H1 (cell line): ENCODE measurements at regions not wholly inside any gene's neighbourhood (a gene's known extent, or its start where the extent isn't known, plus 50 kb on each side); places are given as distances from the start of the nearest gene placed in this dataset.

Experiments
- CTCF ChIA-PET: fragments of 300-600 bp; sonication (Branson Sonifier 250); formaldehyde crosslinking; loops from one replicate; lab custom pipeline; 2021; ENCODE audit not compliant: partially characterized antibody; lab: Charles Lee
- POLR2A ChIA-PET: fragments of 300-600 bp; sonication (Branson Sonifier 250); formaldehyde crosslinking; loops from one replicate; lab custom pipeline; 2021; ENCODE audit warnings: inconsistent platforms; ENCODE audit not compliant: partially characterized antibody; lab: Charles Lee
- DNase-seq, 2 experiments: peaks; one replicate each; pipeline versions ENCODE4 v3.0.0 to v3.0.0-alpha.2; 2010 to 2022; ENCODE audit warnings: low spot score in 2 of 2, low read depth in 1 of 2, mixed read lengths in 1 of 2
- FAIRE-seq: peaks from 2 replicates; lab custom pipeline; 2011; peaks lifted over from hg19 to GRCh38; lab: Jason Lieb, UNC
- H2AFZ ChIP-seq: 2 replicates; pipeline ENCODE4 v1.8.1; 2012; ENCODE audit warnings: low read length, inconsistent platforms
- H2AK5ac ChIP-seq: 2 replicates; pipeline ENCODE4 v1.6.1; 2013; ENCODE audit warnings: low read depth, low read length
- H2BK120ac ChIP-seq: replicated peaks from 2 replicates; pipeline ENCODE3; 2013; ENCODE audit warnings: low read depth, low read length, inconsistent platforms
- H2BK12ac ChIP-seq: 2 replicates; pipeline ENCODE4 v1.6.1; 2013; ENCODE audit warnings: low read depth, low read length
- H2BK15ac ChIP-seq: 2 replicates; pipeline ENCODE4 v1.6.1; 2013; ENCODE audit warnings: low read length
- H2BK20ac ChIP-seq: 2 replicates; pipeline ENCODE4 v1.6.1; 2013; ENCODE audit warnings: low read length
- H2BK5ac ChIP-seq: 2 replicates; pipeline ENCODE4 v1.6.1; 2013; ENCODE audit warnings: low read depth, low read length
- H3K14ac ChIP-seq: 2 replicates; pipeline ENCODE4 v1.6.1; 2013; ENCODE audit warnings: inconsistent platforms; ENCODE audit not compliant: insufficient read length
- H3K18ac ChIP-seq: 2 replicates; pipeline ENCODE4 v1.6.1; 2013; ENCODE audit warnings: low read length; ENCODE audit errors: extremely low read depth
- H3K23ac ChIP-seq: 2 replicates; pipeline ENCODE4 v1.6.1; 2013; ENCODE audit warnings: inconsistent platforms; ENCODE audit not compliant: insufficient read length
- H3K23me2 ChIP-seq: 2 replicates; pipeline ENCODE4 v1.6.1; 2013; ENCODE audit warnings: low read depth, low read length
- H3K27ac ChIP-seq: 2 replicates; pipeline ENCODE4 v1.6.1; 2011; ENCODE audit warnings: low read depth, low read length, inconsistent platforms
- H3K27me3 ChIP-seq, 4 experiments: replicated peaks in 1 of 4; 1 replicate in 1 of 4; 2 replicates in 3 of 4; pipeline versions ENCODE4 v1.6.1 to v1.8.1; 2011 to 2013; ENCODE audit warnings: low read length in 3 of 4, mild to moderate bottlenecking in 3 of 4, inconsistent platforms in 2 of 4, mixed read lengths in 2 of 4, moderate library complexity in 1 of 4; ENCODE audit not compliant: control insufficient read depth in 3 of 4, insufficient read depth in 3 of 4; ENCODE audit errors: extremely low read depth in 1 of 4
- H3K36me3 ChIP-seq, 4 experiments: 2 replicates each; pipeline versions ENCODE4 v1.6.1 to v1.8.1; 2011 to 2013; ENCODE audit warnings: mild to moderate bottlenecking in 4 of 4, low read length in 3 of 4, moderate library complexity in 2 of 4, control low read depth in 1 of 4, inconsistent platforms in 1 of 4; ENCODE audit not compliant: insufficient read depth in 4 of 4, control insufficient read depth in 2 of 4
- H3K4ac ChIP-seq: replicated peaks from 2 replicates; pipeline ENCODE3; 2013; ENCODE audit warnings: low read length, low read depth, mixed read lengths, inconsistent platforms; ENCODE audit not compliant: insufficient read length
- H3K4me1 ChIP-seq, 4 experiments: replicated peaks in 1 of 4; 1 replicate in 1 of 4; 2 replicates in 3 of 4; pipeline versions ENCODE4 v1.6.1 to v1.8.1; 2011 to 2013; ENCODE audit warnings: low read length in 3 of 4, inconsistent platforms in 2 of 4, mixed read lengths in 1 of 4; ENCODE audit not compliant: insufficient read depth in 4 of 4, control insufficient read depth in 3 of 4
- H3K4me2 ChIP-seq, 2 experiments: 2 replicates each; pipeline versions ENCODE4 v1.6.1 to v1.8.1; 2011 to 2013; ENCODE audit warnings: low read depth in 2 of 2, low read length in 2 of 2, control low read depth in 1 of 2, inconsistent platforms in 1 of 2, mild to moderate bottlenecking in 1 of 2; ENCODE audit not compliant: insufficient read depth in 1 of 2
- H3K4me3 ChIP-seq, 4 experiments: fragments of 200-600, 300-600 bp in 1 of 4; sonication (generic), shearing (Covaris generic), sonication (Bioruptor Twin) in 1 of 4; 2 replicates each; pipeline versions ENCODE4 v1.5.1 to v1.8.1; 2011 to 2016; ENCODE audit warnings: low read length in 4 of 4, low read depth in 3 of 4, control low read depth in 2 of 4, inconsistent platforms in 2 of 4, mild to moderate bottlenecking in 2 of 4, mixed read lengths in 1 of 4, moderate library complexity in 1 of 4; ENCODE audit not compliant: insufficient read depth in 2 of 4; ENCODE audit errors: extremely low read depth in 1 of 4
- H3K56ac ChIP-seq: replicated peaks from 2 replicates; pipeline ENCODE3; 2013; ENCODE audit warnings: low read depth, mild to moderate bottlenecking, mixed read lengths, low read length, inconsistent platforms; ENCODE audit not compliant: insufficient read length
- H3K79me1 ChIP-seq: 2 replicates; pipeline ENCODE4 v1.6.1; 2013; ENCODE audit warnings: low read depth, low read length, control low read depth
- H3K79me2 ChIP-seq, 2 experiments: 2 replicates each; pipeline versions ENCODE4 v1.6.1 to v1.8.1; 2012 to 2013; ENCODE audit warnings: low read length in 2 of 2, mild to moderate bottlenecking in 2 of 2, inconsistent platforms in 1 of 2; ENCODE audit not compliant: insufficient read depth in 2 of 2, control insufficient read depth in 1 of 2
- H3K9ac ChIP-seq, 4 experiments: replicated peaks in 1 of 4; 1 replicate in 1 of 4; 2 replicates in 3 of 4; pipeline versions ENCODE4 v1.6.1 to v1.8.1; 2011 to 2013; ENCODE audit warnings: low read depth in 3 of 4, low read length in 3 of 4, control low read depth in 2 of 4, mild to moderate bottlenecking in 2 of 4, moderate library complexity in 2 of 4, inconsistent platforms in 1 of 4; ENCODE audit errors: extremely low read depth in 1 of 4
- H3K9me3 ChIP-seq, 2 experiments: 2 replicates each; pipeline versions ENCODE4 v1.6.1 to v1.8.1; 2012 to 2013; ENCODE audit warnings: mild to moderate bottlenecking in 2 of 2, moderate library complexity in 2 of 2, control low read depth in 1 of 2, inconsistent platforms in 1 of 2, low read depth in 1 of 2, low read length in 1 of 2, mixed read lengths in 1 of 2; ENCODE audit not compliant: insufficient read depth in 2 of 2
- H4K20me1 ChIP-seq, 2 experiments: replicated peaks in 1 of 2; 2 replicates each; pipeline versions ENCODE3 to v1.8.1; 2011 to 2013; ENCODE audit warnings: inconsistent platforms in 2 of 2, low read length in 2 of 2, mild to moderate bottlenecking in 1 of 2; ENCODE audit not compliant: insufficient read depth in 2 of 2, control insufficient read depth in 1 of 2
- H4K5ac ChIP-seq: 2 replicates; pipeline ENCODE4 v1.6.1; 2013; ENCODE audit warnings: low read length, low read depth, mixed read lengths, inconsistent platforms; ENCODE audit not compliant: insufficient read length
- H4K8ac ChIP-seq: 2 replicates; pipeline ENCODE4 v1.8.0; 2013; ENCODE audit warnings: mild to moderate bottlenecking, moderate library complexity, low read length, inconsistent platforms; ENCODE audit not compliant: insufficient read depth; ENCODE audit errors: extremely low read depth
- H4K91ac ChIP-seq: replicated peaks from 2 replicates; pipeline ENCODE3; 2013; ENCODE audit warnings: low read length, mixed read lengths, inconsistent platforms; ENCODE audit not compliant: insufficient read length
- CHD1 ChIP-seq: IDR thresholded peaks from 2 replicates; pipeline ENCODE4 v1.6.1; 2012; ENCODE audit warnings: low read depth, low read length, improper control_type of control experiment
- EGR1 ChIP-seq: IDR thresholded peaks from 2 replicates; pipeline ENCODE4 v1.6.1; 2011; ENCODE audit warnings: low read depth, low read length, borderline replicate concordance
- EZH2 ChIP-seq: fragments of 200-600 bp; sonication (generic); IDR thresholded peaks from 2 replicates; pipeline ENCODE4 v1.7.1; 2012; ENCODE audit warnings: low read depth, mild to moderate bottlenecking, moderate library complexity, low read length, inconsistent platforms; ENCODE audit not compliant: severe bottlenecking
- FOSL1 ChIP-seq: IDR thresholded peaks from 2 replicates; pipeline ENCODE4 v1.6.1; 2011; ENCODE audit warnings: mild to moderate bottlenecking, low read depth, low read length, moderate library complexity; ENCODE audit not compliant: insufficient read depth
- GTF2F1 ChIP-seq: IDR thresholded peaks from 2 replicates; pipeline ENCODE4 v1.6.1; 2012; ENCODE audit warnings: low read depth, low read length, improper control_type of control experiment, borderline replicate concordance
- KDM4A ChIP-seq: IDR thresholded peaks from one replicate; pipeline ENCODE4 v1.7.1; 2012; ENCODE audit warnings: low read depth, mild to moderate bottlenecking, moderate library complexity, low read length, inconsistent platforms; ENCODE audit not compliant: severe bottlenecking
- PHF8 ChIP-seq: fragments of 200-600 bp; sonication (generic); conservative IDR thresholded peaks from 2 replicates; pipeline ENCODE4 v1.7.1; 2012; ENCODE audit warnings: low read depth, mild to moderate bottlenecking, inconsistent platforms, low read length, moderate library complexity
- POU5F1 ChIP-seq: IDR thresholded peaks from 2 replicates; pipeline ENCODE4 v1.6.1; 2011; ENCODE audit warnings: low read depth, mild to moderate bottlenecking, low read length, moderate library complexity
- RAD21 ChIP-seq, 2 experiments: IDR thresholded peaks in 1 of 2; conservative IDR thresholded peaks in 1 of 2; 2 replicates each; pipeline ENCODE4 v1.6.1; 2011; ENCODE audit warnings: low read depth in 2 of 2, low read length in 2 of 2, improper control_type of control experiment in 1 of 2, inconsistent platforms in 1 of 2, mild to moderate bottlenecking in 1 of 2, moderate library complexity in 1 of 2
- RBBP5 ChIP-seq: IDR thresholded peaks from 2 replicates; pipeline ENCODE4 v1.7.1; 2012; ENCODE audit warnings: low read depth, mild to moderate bottlenecking, inconsistent platforms, low read length, moderate library complexity, borderline replicate concordance
- SAP30 ChIP-seq: fragments of 300-600 bp; sonication (generic); IDR thresholded peaks from 2 replicates; pipeline ENCODE4 v1.7.1; 2012; ENCODE audit warnings: low read length, moderate library complexity, mild to moderate bottlenecking, inconsistent platforms; ENCODE audit not compliant: insufficient read depth, insufficient replicate concordance
- SUZ12 ChIP-seq: fragments of 200-600 bp; sonication (generic); IDR thresholded peaks from 2 replicates; pipeline ENCODE4 v1.6.1; 2012; ENCODE audit warnings: mild to moderate bottlenecking, inconsistent platforms, low read length, moderate library complexity, mixed read lengths
- TAF7 ChIP-seq: optimal IDR thresholded peaks from 2 replicates; pipeline ENCODE3; 2011; ENCODE audit warnings: low read depth, mild to moderate bottlenecking, inconsistent platforms, low read length, moderate library complexity, borderline replicate concordance
- WGBS, 2 experiments: shearing (Covaris generic) in 1 of 2; methylation state at CpG; one replicate each; pipeline versions ENCODE4 v1.1.6 to v1.1.7; 2013 to 2015; ENCODE audit warnings: low lambda C conversion rate in 2 of 2, mixed read lengths in 2 of 2, inconsistent platforms in 1 of 2, low coverage in 1 of 2, missing lambda C conversion rate in 1 of 2; ENCODE audit not compliant: insufficient replicate concordance in 2 of 2, insufficient coverage in 1 of 2, insufficient read length in 1 of 2; ENCODE audit errors: extremely low coverage in 1 of 2, missing lambda C conversion rate in 1 of 2; 5-methylcytosine and 5-hydroxymethylcytosine counted together

DNA sequence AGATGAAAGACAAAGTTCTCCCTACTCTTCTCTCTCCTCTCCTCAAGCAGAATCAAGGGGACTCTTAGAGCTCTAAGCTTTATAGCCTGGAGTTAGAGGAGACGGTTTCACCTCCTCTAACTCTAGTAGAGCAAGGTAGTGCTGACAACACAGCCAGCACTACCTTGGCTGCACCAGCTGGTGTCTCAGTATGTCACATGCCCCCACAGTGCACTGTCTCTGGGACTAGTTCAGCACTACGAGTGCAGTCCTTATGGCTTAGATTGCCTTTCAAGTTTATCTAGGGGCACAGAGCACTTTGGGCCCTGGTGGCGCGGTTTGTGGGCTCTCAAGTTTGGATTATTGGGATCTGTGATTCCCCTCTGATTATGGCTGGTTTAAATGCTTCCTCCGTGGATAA, 614.1 kb upstream of the NECTIN3 start:
- no peak overlapping the region for H4K91ac ChIP-seq
- no peaks in the 10 kb centered on the region for H3K23me2 ChIP-seq
- H3K56ac ChIP-seq: no peak overlapping the region
- no peak overlapping the region for H3K4me3 ChIP-seq
- H3K4me1 ChIP-seq: no peaks in the 10 kb centered on the region
- 68% methylated on average over 5 of the region's 5 CpGs; no CpG with 5 or more reads in 1 of the 2 experiments for WGBS, 2 experiments
- H3K27me3 ChIP-seq: no peaks in the 10 kb centered on the region
- H3K9me3 ChIP-seq: peaks cover 0 to 3% of the 10 kb centered on the region in 2 experiments; a peak in 1 of 4 replicates
- DNase-seq: no peak
- H2BK5ac ChIP-seq: no peak overlapping the region
- no peak overlapping the region for H2AFZ ChIP-seq
- no peak for FAIRE-seq
- no peaks in the 10 kb centered on the region for H3K36me3 ChIP-seq
- no peaks in the 10 kb centered on the region for H3K79me2 ChIP-seq
- no peak overlapping the region for H2BK120ac ChIP-seq
- ChIA-PET POLR2A (no interaction called here), CTCF (interaction anchor here (1.0 to 1.6 kb wide), 3 partner anchors 21 to 65 kb away, joined by 3 to 4 read pairs (median 4); no protein-coding TSS in a partner anchor)
- no peak overlapping the region for H3K4me2 ChIP-seq
- no peak overlapping the region for H3K4ac ChIP-seq
- 0 out of 2 replicates have a peak overlapping the region, but pooled peaks have one; percentile 61 for H2BK15ac ChIP-seq
- no peaks in the 10 kb centered on the region for H3K79me1 ChIP-seq
- H4K5ac ChIP-seq: no peak overlapping the region
- no peak overlapping the region for H2BK12ac ChIP-seq
- H3K27ac ChIP-seq: no peak overlapping the region
- no peak overlapping the region for H3K9ac ChIP-seq
- no peak overlapping the region for H3K23ac ChIP-seq
- no peak overlapping the region for H2BK20ac ChIP-seq
- no peak overlapping the region for H2AK5ac ChIP-seq
- H4K8ac ChIP-seq: no peak overlapping the region
- H3K14ac ChIP-seq: no peak overlapping the region
- H3K18ac ChIP-seq: no peak overlapping the region
- H4K20me1 ChIP-seq: no peaks in the 10 kb centered on the region
- no peak for TF ChIP-seq KDM4A
- TF ChIP-seq SUZ12: no peak
- TF ChIP-seq EGR1: no peak
- TF ChIP-seq SAP30: no peak
- no peak for TF ChIP-seq EZH2
- TF ChIP-seq POU5F1: no peak
- no peak for TF ChIP-seq RBBP5
- no peak for TF ChIP-seq PHF8
- TF ChIP-seq GTF2F1: no peak
- TF ChIP-seq TAF7: no peak
- TF ChIP-seq RAD21 (IDR thresholded peaks at IDR 0.05 in 1 of 2, conservative IDR thresholded peaks at IDR 0.05 in 1 of 2; ENCODE audit: low read depth in 2 of 2, low read length in 2 of 2): no peak
- TF ChIP-seq CHD1: no peak
- no peak for TF ChIP-seq FOSL1
